CD14-positive monocyte (primary cell): ENCODE measurements at regions not wholly inside any gene's neighbourhood (a gene's known extent, or its start where the extent isn't known, plus 50 kb on each side); places are given as distances from the start of the nearest gene placed in this dataset.
"Not testable (repeated sequence)": the region's sequence is repeated elsewhere in the genome, so short reads cannot be mapped to it uniquely, and the experiment has no call there.

Experiments used
- DNase-seq, 3 donors: peaks; one replicate each; pipeline ENCODE4 v3.0.0-alpha.2; 2011 to 2022
- H2AFZ ChIP-seq: 2 replicates; pipeline ENCODE4 v1.6.0; 2012; ENCODE audit warnings: mild to moderate bottlenecking, low read depth, low read length, inconsistent platforms; ENCODE audit not compliant: insufficient read depth, poor library complexity, severe bottlenecking
- H3K27ac ChIP-seq, 2 donors: 1 replicate in 1 of 2; 2 replicates in 1 of 2; pipeline ENCODE4 v1.5.1; 2012 to 2013; ENCODE audit warnings: low read length in 2 of 2, control low read depth in 1 of 2, inconsistent platforms in 1 of 2, low read depth in 1 of 2, mild to moderate bottlenecking in 1 of 2
- H3K27me3 ChIP-seq, 2 donors: one replicate each; pipeline versions ENCODE4 v1.6.0 to v1.6.1; 2011 to 2013; ENCODE audit warnings: low read length in 2 of 2; ENCODE audit not compliant: control insufficient read depth in 2 of 2, insufficient read depth in 2 of 2
- H3K36me3 ChIP-seq, 2 donors: replicated peaks in 1 of 2; 1 replicate in 1 of 2; 2 replicates in 1 of 2; pipeline versions ENCODE4 v1.5.1 to v1.6.1; 2012 to 2013; ENCODE audit warnings: low read length in 2 of 2, control low read depth in 1 of 2, inconsistent platforms in 1 of 2, mild to moderate bottlenecking in 1 of 2; ENCODE audit not compliant: insufficient read depth in 2 of 2, control insufficient read depth in 1 of 2
- H3K4me1 ChIP-seq, 2 donors: 1 replicate in 1 of 2; 2 replicates in 1 of 2; pipeline versions ENCODE4 v1.5.1 to v1.6.1; 2012 to 2013; ENCODE audit warnings: low read length in 2 of 2, control low read depth in 1 of 2, inconsistent platforms in 1 of 2, mild to moderate bottlenecking in 1 of 2, moderate library complexity in 1 of 2; ENCODE audit not compliant: insufficient read depth in 2 of 2, control insufficient read depth in 1 of 2
- H3K4me2 ChIP-seq: replicated peaks from 2 replicates; pipeline ENCODE3; 2012; ENCODE audit warnings: low read length, moderate library complexity, mild to moderate bottlenecking; ENCODE audit not compliant: poor library complexity, severe bottlenecking; ENCODE audit errors: extremely low read depth
- H3K4me3 ChIP-seq, 3 experiments: fragments of 200-600 bp in 1 of 3; sonication (generic) in 1 of 3; replicated peaks in 1 of 3; 1 replicate in 2 of 3; 2 replicates in 1 of 3; pipeline ENCODE4 v1.5.1; 2011 to 2013; ENCODE audit warnings: low read length in 3 of 3, mild to moderate bottlenecking in 3 of 3, control low read depth in 2 of 3, low read depth in 2 of 3, inconsistent platforms in 1 of 3, moderate library complexity in 1 of 3
- H3K79me2 ChIP-seq: 2 replicates; pipeline ENCODE4 v1.6.0; 2012; ENCODE audit warnings: mild to moderate bottlenecking, control low read depth, inconsistent platforms, low read length, moderate library complexity; ENCODE audit not compliant: insufficient read depth
- H3K9ac ChIP-seq: 2 replicates; pipeline ENCODE4 v1.6.0; 2017; ENCODE audit warnings: low read length, mild to moderate bottlenecking; ENCODE audit not compliant: insufficient read depth, poor library complexity, severe bottlenecking
- H3K9me3 ChIP-seq, 2 donors: replicated peaks in 1 of 2; 1 replicate in 1 of 2; 2 replicates in 1 of 2; pipeline versions ENCODE4 v1.5.1 to v1.6.1; 2012 to 2013; ENCODE audit warnings: low read length in 2 of 2, control low read depth in 1 of 2; ENCODE audit not compliant: control insufficient read depth in 1 of 2, insufficient read depth in 1 of 2
- H4K20me1 ChIP-seq: 2 replicates; pipeline ENCODE4 v1.6.0; 2012; ENCODE audit warnings: mild to moderate bottlenecking, low read length, control low read depth, moderate library complexity; ENCODE audit not compliant: insufficient read depth
- H3K27ac Mint-ChIP-seq, 7 donors: one replicate each; pipeline ENCODE4 v1.8.0; 2020; ENCODE audit warnings: mild to moderate bottlenecking in 7 of 7, mixed read lengths in 7 of 7, moderate library complexity in 6 of 7, inconsistent platforms in 2 of 7
- H3K27me3 Mint-ChIP-seq, 3 donors: one replicate each; pipeline ENCODE4 v1.8.0; 2021 to 2022; ENCODE audit warnings: low read depth in 3 of 3, mild to moderate bottlenecking in 3 of 3, mixed read lengths in 3 of 3, moderate library complexity in 3 of 3, inconsistent platforms in 1 of 3
- H3K36me3 Mint-ChIP-seq, 2 donors: one replicate each; pipeline ENCODE4 v1.8.0; 2020; ENCODE audit warnings: mixed read lengths in 2 of 2, inconsistent platforms in 1 of 2, mild to moderate bottlenecking in 1 of 2
- H3K4me1 Mint-ChIP-seq: one replicate; pipeline ENCODE4 v1.8.0; 2020; ENCODE audit warnings: mild to moderate bottlenecking, mixed read lengths
- H3K4me3 Mint-ChIP-seq, 2 donors: one replicate each; pipeline ENCODE4 v1.8.0; 2020; ENCODE audit warnings: mild to moderate bottlenecking in 2 of 2, mixed read lengths in 2 of 2, moderate library complexity in 1 of 2
- H3K9me3 Mint-ChIP-seq, 7 donors: one replicate each; pipeline ENCODE4 v1.8.0; 2020 to 2022; ENCODE audit warnings: mixed read lengths in 7 of 7, mild to moderate bottlenecking in 6 of 7, moderate library complexity in 6 of 7, inconsistent platforms in 2 of 7
- WGBS: methylation state at CpG from one replicate; pipeline ENCODE4 v1.1.5; 2013; ENCODE audit warnings: missing lambda C conversion rate; ENCODE audit not compliant: insufficient coverage; 5-methylcytosine and 5-hydroxymethylcytosine counted together
- intact Hi-C, 2 donors: fragments of 100-400 bp; cut with micrococcal nuclease; formaldehyde crosslinking; loops; one replicate each; pipeline versions ENCODE4 v1.15.0 to v1.15.1; 2023
- TF ChIP-seq, protein P1 (sequence below): fragments of 200-600 bp; IDR thresholded peaks from one replicate; pipeline ENCODE4 v1.8.0; 2022; ENCODE audit warnings: antibody characterized with exemption, mild to moderate bottlenecking

GRCh38 chr15:53903129-53903528, 75.1 kb upstream of the UNC13C start:
- H3K27me3 ChIP-seq: no peaks in the 10 kb centered on the region
- no peak overlapping the region for H3K4me3 ChIP-seq
- no peaks in the 10 kb centered on the region for H3K4me1 Mint-ChIP-seq
- no peak overlapping the region for H3K4me2 ChIP-seq
- no peaks in the 10 kb centered on the region for H4K20me1 ChIP-seq
- H3K36me3 Mint-ChIP-seq: no peaks in the 10 kb centered on the region
- peaks cover 0 to 13% (median 6%) of the 10 kb centered on the region in 7 donors for H3K9me3 Mint-ChIP-seq
- no peaks in the 10 kb centered on the region for H3K9me3 ChIP-seq
- H3K4me3 Mint-ChIP-seq: no peak overlapping the region
- no CpG with 5 or more reads among the region's 1 CpG for WGBS
- H2AFZ ChIP-seq: no peak overlapping the region
- H3K4me1 ChIP-seq: no peaks in the 10 kb centered on the region
- TF ChIP-seq, protein P1, sequence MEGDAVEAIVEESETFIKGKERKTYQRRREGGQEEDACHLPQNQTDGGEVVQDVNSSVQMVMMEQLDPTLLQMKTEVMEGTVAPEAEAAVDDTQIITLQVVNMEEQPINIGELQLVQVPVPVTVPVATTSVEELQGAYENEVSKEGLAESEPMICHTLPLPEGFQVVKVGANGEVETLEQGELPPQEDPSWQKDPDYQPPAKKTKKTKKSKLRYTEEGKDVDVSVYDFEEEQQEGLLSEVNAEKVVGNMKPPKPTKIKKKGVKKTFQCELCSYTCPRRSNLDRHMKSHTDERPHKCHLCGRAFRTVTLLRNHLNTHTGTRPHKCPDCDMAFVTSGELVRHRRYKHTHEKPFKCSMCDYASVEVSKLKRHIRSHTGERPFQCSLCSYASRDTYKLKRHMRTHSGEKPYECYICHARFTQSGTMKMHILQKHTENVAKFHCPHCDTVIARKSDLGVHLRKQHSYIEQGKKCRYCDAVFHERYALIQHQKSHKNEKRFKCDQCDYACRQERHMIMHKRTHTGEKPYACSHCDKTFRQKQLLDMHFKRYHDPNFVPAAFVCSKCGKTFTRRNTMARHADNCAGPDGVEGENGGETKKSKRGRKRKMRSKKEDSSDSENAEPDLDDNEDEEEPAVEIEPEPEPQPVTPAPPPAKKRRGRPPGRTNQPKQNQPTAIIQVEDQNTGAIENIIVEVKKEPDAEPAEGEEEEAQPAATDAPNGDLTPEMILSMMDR: no peak
- no peaks in the 10 kb centered on the region for H3K79me2 ChIP-seq
- H3K27ac Mint-ChIP-seq: no peak overlapping the region
- intact Hi-C loops: no loop called here
- no peak overlapping the region for H3K27ac ChIP-seq
- no peaks in the 10 kb centered on the region for H3K36me3 ChIP-seq
- no peak overlapping the region for H3K9ac ChIP-seq
- H3K27me3 Mint-ChIP-seq: peaks cover 0 to 4% (median 0%) of the 10 kb centered on the region in 3 donors
- no peak for DNase-seq

- H3K27me3 Mint-ChIP-seq, DNase-seq, H3K4me3 ChIP-seq, H3K4me2 ChIP-seq, H3K27ac ChIP-seq, H3K36me3 Mint-ChIP-seq, H2AFZ ChIP-seq, H3K9me3 ChIP-seq, H4K20me1 ChIP-seq, H3K27me3 ChIP-seq, intact Hi-C loops, H3K79me2 ChIP-seq, H3K27ac Mint-ChIP-seq, H3K4me3 Mint-ChIP-seq, H3K9ac ChIP-seq, H3K4me1 ChIP-seq, H3K4me1 Mint-ChIP-seq, H3K36me3 ChIP-seq: not testable (repeated sequence)
- H3K9me3 Mint-ChIP-seq: peaks cover 8 to 17% (median 14%) of the 10 kb centered on the region in 7 donors
- 77% methylated on average over 2 of the region's 2 CpGs for WGBS
These were observed 84.8 kb upstream of the UNC13C start for GRCh38 chr15:53893468-53893867.

GRCh38 chr15:53891862-53892261, 86.4 kb upstream of the UNC13C start:
- H3K9me3 Mint-ChIP-seq: peaks cover 8 to 17% (median 12%) of the 10 kb centered on the region in 7 donors
- H3K9me3 ChIP-seq, H3K4me3 ChIP-seq, H2AFZ ChIP-seq, H3K27me3 Mint-ChIP-seq, H3K4me1 Mint-ChIP-seq, H3K27ac Mint-ChIP-seq, H3K27me3 ChIP-seq, H3K79me2 ChIP-seq, DNase-seq, H3K9ac ChIP-seq, intact Hi-C loops, H3K36me3 Mint-ChIP-seq, H3K36me3 ChIP-seq, H3K4me3 Mint-ChIP-seq, H3K4me2 ChIP-seq, H3K4me1 ChIP-seq, H4K20me1 ChIP-seq, H3K27ac ChIP-seq: not testable (repeated sequence)
- WGBS: no CpG with 5 or more reads among the region's 3 CpGs
